DOHH2 (cell line): ENCODE measurements at regions not wholly inside any gene's neighbourhood (a gene's known extent, or its start where the extent isn't known, plus 50 kb on each side); places are given as distances from the start of the nearest gene placed in this dataset.

ENCODE experiments used
- EZH2phosphoT487 ChIP-seq: fragments of 200-600 bp; sonication (generic); IDR thresholded peaks from 2 replicates; pipeline ENCODE4 v1.6.1; 2017; ENCODE audit warnings: borderline replicate concordance, mild to moderate bottlenecking, antibody characterized with exemption, low read length, moderate library complexity, mixed read lengths
- TF ChIP-seq, protein P1 (sequence below): fragments of 200-600 bp; sonication (generic); IDR thresholded peaks from one replicate; pipeline ENCODE4 v1.5.1; 2014; ENCODE audit warnings: antibody characterized with exemption, mild to moderate bottlenecking, low read depth, low read length; ENCODE audit not compliant: poor library complexity, severe bottlenecking

DNA sequence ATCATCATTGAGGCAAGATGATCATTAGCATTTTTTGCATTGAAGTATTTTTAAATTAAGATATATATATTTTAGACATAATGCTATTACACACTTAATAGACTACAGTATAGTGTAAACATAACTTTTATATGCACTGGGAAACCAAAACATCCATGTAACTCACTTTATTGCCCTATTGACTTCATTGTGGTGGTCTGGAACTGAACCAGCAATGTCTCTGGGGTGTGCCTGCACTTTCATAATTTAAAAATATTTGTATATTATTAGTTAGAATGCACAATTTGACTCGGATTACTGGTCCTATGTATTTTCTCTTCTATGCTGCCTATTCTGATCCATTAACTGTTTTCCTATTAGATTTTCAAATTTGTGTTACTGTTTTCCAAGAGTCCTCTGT lies 109.1 kb upstream of the SPATA12 start:
- TF ChIP-seq, protein P1, sequence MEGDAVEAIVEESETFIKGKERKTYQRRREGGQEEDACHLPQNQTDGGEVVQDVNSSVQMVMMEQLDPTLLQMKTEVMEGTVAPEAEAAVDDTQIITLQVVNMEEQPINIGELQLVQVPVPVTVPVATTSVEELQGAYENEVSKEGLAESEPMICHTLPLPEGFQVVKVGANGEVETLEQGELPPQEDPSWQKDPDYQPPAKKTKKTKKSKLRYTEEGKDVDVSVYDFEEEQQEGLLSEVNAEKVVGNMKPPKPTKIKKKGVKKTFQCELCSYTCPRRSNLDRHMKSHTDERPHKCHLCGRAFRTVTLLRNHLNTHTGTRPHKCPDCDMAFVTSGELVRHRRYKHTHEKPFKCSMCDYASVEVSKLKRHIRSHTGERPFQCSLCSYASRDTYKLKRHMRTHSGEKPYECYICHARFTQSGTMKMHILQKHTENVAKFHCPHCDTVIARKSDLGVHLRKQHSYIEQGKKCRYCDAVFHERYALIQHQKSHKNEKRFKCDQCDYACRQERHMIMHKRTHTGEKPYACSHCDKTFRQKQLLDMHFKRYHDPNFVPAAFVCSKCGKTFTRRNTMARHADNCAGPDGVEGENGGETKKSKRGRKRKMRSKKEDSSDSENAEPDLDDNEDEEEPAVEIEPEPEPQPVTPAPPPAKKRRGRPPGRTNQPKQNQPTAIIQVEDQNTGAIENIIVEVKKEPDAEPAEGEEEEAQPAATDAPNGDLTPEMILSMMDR, result no peak
- no peak for TF ChIP-seq EZH2phosphoT487
